Body of pancreas (tissue), 4 donors: ENCODE measurements at regions not wholly inside any gene's neighbourhood (a gene's known extent, or its start where the extent isn't known, plus 50 kb on each side); places are given as distances from the start of the nearest gene placed in this dataset.

ENCODE experiments used
- POLR2A ChIP-seq, 3 donors: fragments of 450-650 bp; IDR thresholded peaks; one replicate each; pipeline ENCODE4 v1.6.1; 2016; ENCODE audit warnings: antibody characterized with exemption in 3 of 3, mild to moderate bottlenecking in 2 of 3
- TF ChIP-seq, protein P1 (sequence below), 7 experiments: fragments of 450-650 bp in 4 of 7; fragments of 200-600 bp in 3 of 7; sonication (generic) in 3 of 7; IDR thresholded peaks; one replicate each; pipeline ENCODE4 v1.5.1; 2016 to 2019; ENCODE audit warnings: antibody characterized with exemption in 7 of 7

- TF ChIP-seq, protein P1, sequence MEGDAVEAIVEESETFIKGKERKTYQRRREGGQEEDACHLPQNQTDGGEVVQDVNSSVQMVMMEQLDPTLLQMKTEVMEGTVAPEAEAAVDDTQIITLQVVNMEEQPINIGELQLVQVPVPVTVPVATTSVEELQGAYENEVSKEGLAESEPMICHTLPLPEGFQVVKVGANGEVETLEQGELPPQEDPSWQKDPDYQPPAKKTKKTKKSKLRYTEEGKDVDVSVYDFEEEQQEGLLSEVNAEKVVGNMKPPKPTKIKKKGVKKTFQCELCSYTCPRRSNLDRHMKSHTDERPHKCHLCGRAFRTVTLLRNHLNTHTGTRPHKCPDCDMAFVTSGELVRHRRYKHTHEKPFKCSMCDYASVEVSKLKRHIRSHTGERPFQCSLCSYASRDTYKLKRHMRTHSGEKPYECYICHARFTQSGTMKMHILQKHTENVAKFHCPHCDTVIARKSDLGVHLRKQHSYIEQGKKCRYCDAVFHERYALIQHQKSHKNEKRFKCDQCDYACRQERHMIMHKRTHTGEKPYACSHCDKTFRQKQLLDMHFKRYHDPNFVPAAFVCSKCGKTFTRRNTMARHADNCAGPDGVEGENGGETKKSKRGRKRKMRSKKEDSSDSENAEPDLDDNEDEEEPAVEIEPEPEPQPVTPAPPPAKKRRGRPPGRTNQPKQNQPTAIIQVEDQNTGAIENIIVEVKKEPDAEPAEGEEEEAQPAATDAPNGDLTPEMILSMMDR (IDR thresholded peaks at IDR 0.05) = no peak
- no peak for TF ChIP-seq POLR2A (IDR thresholded peaks at IDR 0.05)
Observed at GRCh38 chr4:3870567-3870962, 104.4 kb downstream of the ADRA2C start.
